ENCODE measurements at regions not wholly inside any gene's neighbourhood (a gene's known extent, or its start where the extent isn't known, plus 50 kb on each side); places are given as distances from the start of the nearest gene placed in this dataset.

DNA sequence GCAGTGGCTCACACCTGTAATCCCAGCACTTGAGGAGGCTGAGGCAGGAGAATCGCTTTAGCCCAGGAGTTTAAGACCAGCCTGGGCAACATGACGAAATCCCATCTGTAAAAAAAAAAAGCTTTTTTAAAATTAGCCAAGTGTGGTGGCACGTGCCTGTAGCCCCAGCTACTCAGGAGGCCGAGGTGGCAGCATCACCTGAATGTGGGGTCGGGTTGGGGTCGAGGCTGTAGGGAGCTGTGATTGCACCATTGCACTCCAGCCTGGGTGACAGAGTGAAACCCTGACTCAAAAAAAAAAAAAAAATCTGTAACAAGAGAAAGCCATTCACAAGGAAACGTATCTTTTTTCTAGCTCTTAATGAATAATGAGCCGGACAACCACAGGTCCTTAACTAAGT is 74.7 kb upstream of the DLG1 start:
- no peak for TF ChIP-seq CTCF (conservative IDR thresholded peaks at IDR 0.05; ENCODE audit: low read length)
- no peak for TF ChIP-seq EZH2phosphoT487 (IDR thresholded peaks at IDR 0.05; ENCODE audit: borderline replicate concordance)

Data from Loucy (cell line).